DND-41 (cell line): ENCODE measurements at regions not wholly inside any gene's neighbourhood (a gene's known extent, or its start where the extent isn't known, plus 50 kb on each side); places are given as distances from the start of the nearest gene placed in this dataset.

Experiments
- ATAC-seq: fragments of 200-7000 bp; cut with Tn5 transposase; 3 replicates; pipeline ENCODE4 v1.9.1; 2021; ENCODE audit warnings: low read depth; ENCODE audit not compliant: insufficient read depth
- DNase-seq: peaks from one replicate; pipeline ENCODE4 v3.0.0-alpha.2; 2020
- H2AFZ ChIP-seq: 2 replicates; pipeline ENCODE4 v1.6.0; 2012; ENCODE audit warnings: low read depth, low read length
- H3K27ac ChIP-seq: 2 replicates; pipeline ENCODE4 v1.5.1; 2012; ENCODE audit warnings: low read length, inconsistent platforms
- H3K27me3 ChIP-seq: fragments of 200-600 bp; sonication (generic); 2 replicates; pipeline ENCODE4 v1.6.0; 2012; ENCODE audit warnings: low read length, mild to moderate bottlenecking, inconsistent platforms; ENCODE audit not compliant: insufficient read depth, poor library complexity
- H3K36me3 ChIP-seq: 2 replicates; pipeline ENCODE4 v1.5.1; 2012; ENCODE audit warnings: low read length, inconsistent platforms; ENCODE audit not compliant: insufficient read depth
- H3K4me1 ChIP-seq: 2 replicates; pipeline ENCODE4 v1.5.1; 2012; ENCODE audit warnings: mild to moderate bottlenecking, low read length; ENCODE audit not compliant: insufficient read depth
- H3K4me2 ChIP-seq: 2 replicates; pipeline ENCODE4 v1.6.0; 2012; ENCODE audit warnings: mild to moderate bottlenecking, moderate library complexity, low read length, inconsistent platforms; ENCODE audit not compliant: insufficient read depth
- H3K4me3 ChIP-seq, 2 experiments: fragments of 200-600 bp in 1 of 2; shearing (Covaris generic) in 1 of 2; 2 replicates each; pipeline ENCODE4 v1.5.1; 2012 to 2016; ENCODE audit warnings: inconsistent platforms in 2 of 2, low read length in 2 of 2, mild to moderate bottlenecking in 2 of 2, low read depth in 1 of 2, moderate library complexity in 1 of 2
- H3K79me2 ChIP-seq: 2 replicates; pipeline ENCODE4 v1.6.0; 2012; ENCODE audit warnings: low read length, inconsistent platforms; ENCODE audit not compliant: insufficient read depth
- H3K9ac ChIP-seq: 2 replicates; pipeline ENCODE4 v1.6.0; 2012; ENCODE audit warnings: low read depth, mild to moderate bottlenecking, inconsistent platforms, low read length, moderate library complexity
- H3K9me3 ChIP-seq: 2 replicates; pipeline ENCODE4 v1.5.1; 2012; ENCODE audit warnings: low read length, moderate library complexity, mild to moderate bottlenecking, inconsistent platforms; ENCODE audit not compliant: insufficient read depth, severe bottlenecking
- H4K20me1 ChIP-seq: 2 replicates; pipeline ENCODE4 v1.6.0; 2012; ENCODE audit warnings: low read length; ENCODE audit not compliant: insufficient read depth
- CTCF ChIP-seq: IDR thresholded peaks from 2 replicates; pipeline ENCODE4 v1.5.1; 2012; ENCODE audit warnings: borderline replicate concordance, low read length, moderate library complexity, mild to moderate bottlenecking; ENCODE audit not compliant: poor library complexity, severe bottlenecking; ENCODE audit errors: extremely low read depth
- EZH2 ChIP-seq: IDR thresholded peaks from 3 replicates; pipeline ENCODE4 v1.6.1; 2012; ENCODE audit warnings: borderline replicate concordance, low read depth, mild to moderate bottlenecking, moderate library complexity, low read length, inconsistent platforms; ENCODE audit not compliant: severe bottlenecking

- Histone ChIP-seq H3K27me3 (no peaks in the 10 kb centered on the region), H2AFZ (no peak overlapping the region), H3K27ac (no peak overlapping the region), H3K79me2 (no peaks in the 10 kb centered on the region), H4K20me1 (no peaks in the 10 kb centered on the region), H3K4me1 (no peaks in the 10 kb centered on the region), H3K4me3 (no peak overlapping the region), H3K9ac (no peak overlapping the region), H3K36me3 (no peaks in the 10 kb centered on the region), H3K4me2 (no peak overlapping the region), H3K9me3 (no peaks in the 10 kb centered on the region)
- ATAC-seq (no peak), DNase-seq (no peak)
- TF ChIP-seq EZH2 (no peak), CTCF (no peak)
These were observed 1217.0 kb upstream of the PRKX start for GRCh38 chrX:4930426-4930825.

- DNase-seq, result no peak
- no peak overlapping the region for H3K4me3 ChIP-seq
- H3K4me2 ChIP-seq, result no peak overlapping the region
- H2AFZ ChIP-seq, result no peak overlapping the region
- no peak overlapping the region for H3K27ac ChIP-seq
- H3K9ac ChIP-seq, result no peak overlapping the region
- no peaks in the 10 kb centered on the region for H3K4me1 ChIP-seq
- H3K9me3 ChIP-seq, result no peaks in the 10 kb centered on the region
- no peaks in the 10 kb centered on the region for H4K20me1 ChIP-seq
- no peak for TF ChIP-seq CTCF
- TF ChIP-seq EZH2, result no peak
- no peaks in the 10 kb centered on the region for H3K79me2 ChIP-seq
- H3K36me3 ChIP-seq, result no peaks in the 10 kb centered on the region
- no peaks in the 10 kb centered on the region for H3K27me3 ChIP-seq
- ATAC-seq, result no peak
These were observed 1212.5 kb upstream of the PRKX start for GRCh38 chrX:4925911-4926310.

DNA sequence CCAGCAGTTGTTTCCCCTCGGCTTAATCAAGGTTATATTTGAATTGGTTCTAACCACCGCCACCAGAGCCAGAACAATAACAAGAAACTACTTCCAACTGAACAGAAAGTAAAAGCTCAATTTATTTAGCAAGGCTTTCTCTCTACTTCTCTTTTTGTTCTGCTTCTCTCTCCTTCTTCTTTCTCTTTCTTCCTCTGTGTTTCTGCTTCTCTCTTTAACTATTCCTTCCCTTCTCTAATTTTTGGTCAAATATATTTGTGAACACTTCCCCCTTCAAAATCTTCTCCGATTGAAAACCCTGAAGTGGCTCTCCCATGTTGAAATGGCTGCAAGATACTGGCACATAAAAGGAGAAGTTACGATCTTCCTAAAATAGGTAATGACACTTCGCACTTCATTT is 1195.9 kb upstream of the PRKX start:
- no peak overlapping the region for H3K9ac ChIP-seq
- no peaks in the 10 kb centered on the region for H4K20me1 ChIP-seq
- H3K9me3 ChIP-seq, result no peaks in the 10 kb centered on the region
- H2AFZ ChIP-seq, result no peak overlapping the region
- no peaks in the 10 kb centered on the region for H3K79me2 ChIP-seq
- no peak overlapping the region for H3K4me3 ChIP-seq
- H3K4me2 ChIP-seq, result no peak overlapping the region
- no peaks in the 10 kb centered on the region for H3K27me3 ChIP-seq
- H3K4me1 ChIP-seq, result 0 out of 2 replicates have a peak, but pooled peaks cover 2% of the 10 kb centered on the region
- no peaks in the 10 kb centered on the region for H3K36me3 ChIP-seq
- H3K27ac ChIP-seq, result no peak overlapping the region
- no peak for TF ChIP-seq EZH2
- TF ChIP-seq CTCF, result no peak
- DNase-seq (no peak), ATAC-seq (no peak)

DNA sequence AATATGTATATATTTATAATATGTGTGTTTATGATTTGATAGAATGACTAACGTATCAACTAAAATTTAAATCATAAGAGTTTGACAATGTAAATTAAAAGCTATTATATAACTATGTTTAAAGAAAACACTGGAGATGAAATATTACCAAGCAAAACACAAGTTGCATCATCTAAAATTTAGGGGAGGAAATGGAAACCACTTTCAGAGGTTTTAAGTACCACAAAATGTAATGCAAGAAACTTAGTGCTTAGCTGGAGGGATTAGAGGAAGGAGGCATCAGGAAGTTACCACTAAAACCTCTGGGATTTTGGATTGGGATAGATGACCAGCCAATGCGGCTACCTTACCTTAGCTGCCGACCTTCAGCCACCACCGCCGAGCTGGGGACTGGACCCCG is 1192.1 kb upstream of the PRKX start:
- no peak overlapping the region for H2AFZ ChIP-seq

More for the DNA sequence above, 1192.1 kb upstream of the PRKX start:
- no peaks in the 10 kb centered on the region for H3K79me2 ChIP-seq
- no peak overlapping the region for H3K9ac ChIP-seq
- H3K4me2 ChIP-seq, result no peak overlapping the region
- no peaks in the 10 kb centered on the region for H3K27me3 ChIP-seq
- H4K20me1 ChIP-seq, result no peaks in the 10 kb centered on the region
- TF ChIP-seq CTCF, result no peak
- no peaks in the 10 kb centered on the region for H3K36me3 ChIP-seq
- no peak for ATAC-seq
- H3K4me3 ChIP-seq, result no peak overlapping the region
- no peaks in the 10 kb centered on the region for H3K9me3 ChIP-seq
- no peak overlapping the region for H3K27ac ChIP-seq
- no peak for DNase-seq
- 0 out of 2 replicates have a peak, but pooled peaks cover 2% of the 10 kb centered on the region for H3K4me1 ChIP-seq
